NB4 (cell line): ENCODE measurements at regions not wholly inside any gene's neighbourhood (a gene's known extent, or its start where the extent isn't known, plus 50 kb on each side); places are given as distances from the start of the nearest gene placed in this dataset.

Experiments used
- POLR2A ChIP-seq: IDR thresholded peaks from 2 replicates; pipeline ENCODE4 v1.6.1; 2011; ENCODE audit warnings: mild to moderate bottlenecking; ENCODE audit not compliant: insufficient read length; ENCODE audit errors: extremely low read depth
- TF ChIP-seq, protein P1 (sequence below): IDR thresholded peaks from 2 replicates; pipeline ENCODE4 v1.6.1; 2011; ENCODE audit warnings: low read depth, low read length

GRCh38 chr12:92552412-92553108, 150.2 kb upstream of the PLEKHG7 start:
- TF ChIP-seq, protein P1, sequence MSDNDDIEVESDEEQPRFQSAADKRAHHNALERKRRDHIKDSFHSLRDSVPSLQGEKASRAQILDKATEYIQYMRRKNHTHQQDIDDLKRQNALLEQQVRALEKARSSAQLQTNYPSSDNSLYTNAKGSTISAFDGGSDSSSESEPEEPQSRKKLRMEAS = no peak
- TF ChIP-seq POLR2A = no peak
